Hypothalamus (tissue), 51 donors: ENCODE measurements at regions not wholly inside any gene's neighbourhood (a gene's known extent, or its start where the extent isn't known, plus 50 kb on each side); places are given as distances from the start of the nearest gene placed in this dataset.
A peak's percentile ranks its signal among the peaks of the same experiment; 100 is the strongest.

Experiments used
- DNase-seq, 51 donors: peaks; one replicate each; lab custom pipeline; 2025; lab: John Stamatoyannopoulos, UW

- no peak for DNase-seq
These were observed 237.3 kb upstream of the TNRC6C start for GRCh38 chr17:77720946-77721845.

- no peak for DNase-seq
These were observed 236.7 kb upstream of the TNRC6C start for GRCh38 chr17:77721846-77722160.

- DNase-seq = no peak
These were observed 236.1 kb upstream of the TNRC6C start for GRCh38 chr17:77722366-77722765.

- peak in 26 of 51 donors; percentile 13 to 74 (median 46) for DNase-seq
These were observed 235.2 kb upstream of the TNRC6C start for GRCh38 chr17:77723071-77723908.

GRCh38 chr17:77723909-77724875, 234.3 kb upstream of the TNRC6C start:
- DNase-seq = no peak

GRCh38 chr17:77724876-77725615, 233.5 kb upstream of the TNRC6C start:
- no peak for DNase-seq

GRCh38 chr17:77725846-77726245, 232.7 kb upstream of the TNRC6C start:
- DNase-seq = no peak

GRCh38 chr17:77726549-77727006, 231.9 kb upstream of the TNRC6C start:
- no peak for DNase-seq

- no peak for DNase-seq
These were observed 231.4 kb upstream of the TNRC6C start for GRCh38 chr17:77727037-77727615.

GRCh38 chr17:77728474-77728795, 230.1 kb upstream of the TNRC6C start:
- no peak for DNase-seq

- DNase-seq = no peak
These were observed 229.6 kb upstream of the TNRC6C start for GRCh38 chr17:77728871-77729270.

- DNase-seq = no peak
These were observed 228.9 kb upstream of the TNRC6C start for GRCh38 chr17:77729587-77729986.

- DNase-seq = no peak
These were observed 228.1 kb upstream of the TNRC6C start for GRCh38 chr17:77730376-77730775.

- DNase-seq = peak in 1 of 51 donors; percentile 55
These were observed 224.8 kb upstream of the TNRC6C start for GRCh38 chr17:77733576-77734296.

GRCh38 chr17:77734371-77735080, 224.0 kb upstream of the TNRC6C start:
- DNase-seq = peak; percentile 23 to 93 (median 80)

- peak in 2 of 51 donors; percentile 36 to 49 for DNase-seq
These were observed 223.4 kb upstream of the TNRC6C start for GRCh38 chr17:77735081-77735565.

- DNase-seq = peak in 27 of 51 donors; percentile 15 to 60 (median 34)
These were observed 222.8 kb upstream of the TNRC6C start for GRCh38 chr17:77735566-77736198.
